Non-pigmented ciliary epithelial cell (primary cell): ENCODE measurements at regions not wholly inside any gene's neighbourhood (a gene's known extent, or its start where the extent isn't known, plus 50 kb on each side); places are given as distances from the start of the nearest gene placed in this dataset.
A peak's percentile ranks its signal among the peaks of the same experiment; 100 is the strongest.
"Not testable (repeated sequence)": the region's sequence is repeated elsewhere in the genome, so short reads cannot be mapped to it uniquely, and the experiment has no call there.

Experiments used
- DNase-seq: peaks from one replicate; pipeline ENCODE4 v3.0.0-alpha.2; 2010; ENCODE audit warnings: low read depth

- no peak for DNase-seq
Measured at GRCh38 chr12:84047881-84048280, 864.7 kb downstream of the SLC6A15 start.

- DNase-seq = no peak
Measured at GRCh38 chr12:84046859-84047258, 865.7 kb downstream of the SLC6A15 start.

GRCh38 chr12:84043355-84043754, 869.2 kb downstream of the SLC6A15 start:
- no peak for DNase-seq

GRCh38 chr12:84038242-84038641, 874.4 kb downstream of the SLC6A15 start:
- DNase-seq = no peak

- DNase-seq = no peak
Measured at GRCh38 chr12:84036912-84037311, 875.7 kb downstream of the SLC6A15 start.

- DNase-seq = no peak
Measured at GRCh38 chr12:84035766-84036165, 876.8 kb downstream of the SLC6A15 start.

GRCh38 chr12:84034871-84035270, 877.7 kb downstream of the SLC6A15 start:
- no peak for DNase-seq

GRCh38 chr12:84033162-84033561, 879.4 kb downstream of the SLC6A15 start:
- no peak for DNase-seq

- DNase-seq = not testable (repeated sequence)
Measured at GRCh38 chr12:84018556-84019179, 893.9 kb downstream of the SLC6A15 start.

GRCh38 chr12:84016956-84017355, 895.6 kb downstream of the SLC6A15 start:
- no peak for DNase-seq

- no peak for DNase-seq
Measured at GRCh38 chr12:83997423-83997822, 915.2 kb downstream of the SLC6A15 start.

GRCh38 chr12:83996671-83997070, 915.9 kb downstream of the SLC6A15 start:
- no peak for DNase-seq

- no peak for DNase-seq
Measured at GRCh38 chr12:83985084-83985483, 927.5 kb downstream of the SLC6A15 start.

- no peak for DNase-seq
Measured at GRCh38 chr12:83980398-83980797, 932.2 kb downstream of the SLC6A15 start.

GRCh38 chr12:83979785-83980184, 932.8 kb downstream of the SLC6A15 start:
- DNase-seq = no peak

GRCh38 chr12:83971781-83972180, 940.8 kb downstream of the SLC6A15 start:
- DNase-seq = no peak

- DNase-seq = no peak
Measured at GRCh38 chr12:83960767-83961166, 951.8 kb downstream of the SLC6A15 start.

GRCh38 chr12:83958997-83959396, 953.6 kb downstream of the SLC6A15 start:
- DNase-seq = no peak

GRCh38 chr12:83954956-83955601, 957.5 kb downstream of the SLC6A15 start:
- DNase-seq = no peak

- no peak for DNase-seq
Measured at GRCh38 chr12:83954071-83954789, 958.4 kb downstream of the SLC6A15 start.

- DNase-seq = peak; percentile 36
Measured at GRCh38 chr12:83945871-83946270, 966.7 kb downstream of the SLC6A15 start.

- no peak for DNase-seq
Measured at GRCh38 chr12:83939718-83940117, 972.9 kb downstream of the SLC6A15 start.

GRCh38 chr12:83933615-83934014, 979.0 kb downstream of the SLC6A15 start:
- no peak for DNase-seq
